ENCODE measurements at regions not wholly inside any gene's neighbourhood (a gene's known extent, or its start where the extent isn't known, plus 50 kb on each side); places are given as distances from the start of the nearest gene placed in this dataset.

GRCh38 chr12:132398386-132398991 lies 69.1 kb upstream of the GALNT9 start:
- TF ChIP-seq POLR2A (IDR thresholded peaks at IDR 0.05) = no peak
- TF ChIP-seq CTCF (IDR thresholded peaks at IDR 0.05) = no peak
